Ovary (tissue), 7 donors: ENCODE measurements at regions not wholly inside any gene's neighbourhood (a gene's known extent, or its start where the extent isn't known, plus 50 kb on each side); places are given as distances from the start of the nearest gene placed in this dataset.

Experiments used
- DNase-seq, 5 donors: peaks; one replicate each; pipeline ENCODE4 v3.0.0-alpha.2; 2019 to 2020
- H3K27ac ChIP-seq, 2 donors: fragments of 200-600 bp; one replicate each; pipeline versions ENCODE4 v1.5.1 to v1.8.0; 2019 to 2022
- H3K27me3 ChIP-seq: fragments of 200-600 bp; one replicate; pipeline ENCODE4 v1.8.0; 2022
- H3K36me3 ChIP-seq: fragments of 200-600 bp; sonication (generic); one replicate; pipeline ENCODE4 v1.5.1; 2019
- H3K4me1 ChIP-seq: one replicate; pipeline ENCODE4 v1.8.1; 2013; ENCODE audit warnings: mild to moderate bottlenecking, moderate library complexity; ENCODE audit not compliant: insufficient read depth
- H3K4me3 ChIP-seq: fragments of 200-600 bp; sonication (generic); one replicate; pipeline ENCODE4 v1.5.1; 2017
- H3K9me3 ChIP-seq, 2 donors: fragments of 200-600 bp in 1 of 2; sonication (generic) in 1 of 2; one replicate each; pipeline versions ENCODE4 v1.5.1 to v1.8.1; 2013 to 2019; ENCODE audit warnings: mild to moderate bottlenecking in 1 of 2, moderate library complexity in 1 of 2
- EP300 ChIP-seq: sonication (generic); formaldehyde crosslinking; IDR thresholded peaks from one replicate; pipeline ENCODE4 v1.6.1; 2017; ENCODE audit warnings: antibody characterized with exemption
- POLR2A ChIP-seq: fragments of 450-650 bp; IDR thresholded peaks from one replicate; pipeline ENCODE4 v1.6.1; 2017; ENCODE audit warnings: antibody characterized with exemption, mild to moderate bottlenecking, moderate library complexity
- WGBS, 3 donors: extraction: QIAGEN DNeasy Blood & Tissue Kit in 1 of 3; methylation state at CpG; one replicate each; pipeline versions ENCODE4 v1.1.5 to v1.1.7; 2013 to 2017; 5-methylcytosine and 5-hydroxymethylcytosine counted together
- intact Hi-C, 4 donors: fragments of 100-400 bp; cut with DNase I; formaldehyde crosslinking; loops; one replicate each; pipeline versions ENCODE4 v1.11.0 to v1.15.1; 2022 to 2023
- TF ChIP-seq, protein P1 (sequence below), 3 donors: fragments of 450-650 bp in 2 of 3; fragments of 200-600 bp in 1 of 3; IDR thresholded peaks; one replicate each; pipeline versions ENCODE4 v1.5.1 to v1.8.0; 2016 to 2022; ENCODE audit warnings: antibody characterized with exemption in 3 of 3, mild to moderate bottlenecking in 1 of 3
- donor health status: DM: no; HTN: no; CAD: no; lungs with moderate emphysema.
- donor health status: DM: no; HTN: no; CAD: no.
- donor health status: Bipolar disorder and iron deficiency.
- donor health status: DM: no; HTN: no; CAD: no.
- donor health status: DM: yes; HTN: yes; CAD: no.

DNA sequence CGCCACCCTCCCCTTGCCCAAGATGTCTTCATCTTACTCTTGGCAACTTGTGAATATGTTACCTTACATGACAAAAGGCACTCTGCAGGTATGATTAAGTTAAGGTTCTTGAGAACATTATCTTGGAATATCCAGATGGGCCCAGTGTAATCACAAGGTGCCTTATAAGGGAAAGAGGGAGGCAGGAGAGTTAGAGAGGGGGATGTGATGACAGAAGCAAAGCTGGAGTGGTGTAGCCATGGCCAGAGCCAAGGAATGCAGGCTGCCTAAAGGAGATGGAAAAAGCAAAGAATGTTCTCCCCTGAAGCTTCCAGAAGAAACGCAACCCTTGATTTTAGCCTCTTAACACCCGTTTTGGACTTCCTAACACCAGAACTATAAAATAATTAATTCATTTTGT, 318.0 kb downstream of the C7orf25 start:
- H3K27me3 ChIP-seq: no peaks in the 10 kb centered on the region
- 88 to 98% (median 90%) methylated on average over 3 of the region's 3 CpGs for WGBS, 3 donors

DNA sequence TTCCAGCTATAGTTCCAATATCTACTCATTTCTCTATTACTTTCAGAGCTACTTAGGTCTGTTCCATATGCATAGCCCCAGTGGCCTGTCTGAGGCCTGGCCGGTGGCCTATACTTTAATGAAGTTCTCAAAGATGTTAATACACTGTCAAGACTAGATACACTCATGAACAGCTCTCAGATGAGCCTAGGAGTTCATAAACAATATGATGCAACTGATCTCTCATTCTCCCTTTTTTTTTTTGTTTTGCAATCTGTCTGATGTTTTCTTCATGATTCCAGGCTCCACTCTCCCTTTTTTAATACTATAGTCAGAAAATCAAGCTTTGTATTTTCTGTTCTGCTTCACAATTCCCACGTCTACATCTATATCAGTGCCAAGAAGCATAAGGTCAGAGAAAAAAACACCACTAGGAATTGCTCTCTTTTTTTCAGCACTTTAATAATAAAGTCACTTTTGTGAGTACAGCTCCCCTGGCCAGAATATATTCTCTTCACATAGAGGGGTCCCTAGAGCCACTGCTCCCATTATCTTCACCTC, 321.0 kb downstream of the C7orf25 start:
- H3K27me3 ChIP-seq: no peaks in the 10 kb centered on the region
- no peaks in the 10 kb centered on the region for H3K36me3 ChIP-seq
- no peak overlapping the region for H3K4me3 ChIP-seq
- 41 to 44% (median 43%) methylated on average over 2 of the region's 2 CpGs for WGBS, 3 donors
- no peak for DNase-seq
- intact Hi-C loops: no loop called here
- H3K27ac ChIP-seq: no peak overlapping the region
- no peaks in the 10 kb centered on the region for H3K9me3 ChIP-seq
- TF ChIP-seq, protein P1, sequence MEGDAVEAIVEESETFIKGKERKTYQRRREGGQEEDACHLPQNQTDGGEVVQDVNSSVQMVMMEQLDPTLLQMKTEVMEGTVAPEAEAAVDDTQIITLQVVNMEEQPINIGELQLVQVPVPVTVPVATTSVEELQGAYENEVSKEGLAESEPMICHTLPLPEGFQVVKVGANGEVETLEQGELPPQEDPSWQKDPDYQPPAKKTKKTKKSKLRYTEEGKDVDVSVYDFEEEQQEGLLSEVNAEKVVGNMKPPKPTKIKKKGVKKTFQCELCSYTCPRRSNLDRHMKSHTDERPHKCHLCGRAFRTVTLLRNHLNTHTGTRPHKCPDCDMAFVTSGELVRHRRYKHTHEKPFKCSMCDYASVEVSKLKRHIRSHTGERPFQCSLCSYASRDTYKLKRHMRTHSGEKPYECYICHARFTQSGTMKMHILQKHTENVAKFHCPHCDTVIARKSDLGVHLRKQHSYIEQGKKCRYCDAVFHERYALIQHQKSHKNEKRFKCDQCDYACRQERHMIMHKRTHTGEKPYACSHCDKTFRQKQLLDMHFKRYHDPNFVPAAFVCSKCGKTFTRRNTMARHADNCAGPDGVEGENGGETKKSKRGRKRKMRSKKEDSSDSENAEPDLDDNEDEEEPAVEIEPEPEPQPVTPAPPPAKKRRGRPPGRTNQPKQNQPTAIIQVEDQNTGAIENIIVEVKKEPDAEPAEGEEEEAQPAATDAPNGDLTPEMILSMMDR (IDR thresholded peaks at IDR 0.05): no peak
- TF ChIP-seq EP300 (no peak), POLR2A (no peak)
- no peaks in the 10 kb centered on the region for H3K4me1 ChIP-seq

More for the DNA sequence above, 318.0 kb downstream of the C7orf25 start:
- no peaks in the 10 kb centered on the region for H3K4me1 ChIP-seq
- intact Hi-C loops: no loop called here
- TF ChIP-seq EP300 (no peak), POLR2A (no peak)
- TF ChIP-seq, protein P1 (IDR thresholded peaks at IDR 0.05): no peak
- no peak for DNase-seq
- no peaks in the 10 kb centered on the region for H3K36me3 ChIP-seq
- H3K4me3 ChIP-seq: no peak overlapping the region
- H3K9me3 ChIP-seq: no peaks in the 10 kb centered on the region
- no peak overlapping the region for H3K27ac ChIP-seq

GRCh38 chr7:42588876-42589275, 323.0 kb downstream of the C7orf25 start:
- TF ChIP-seq POLR2A (no peak), EP300 (no peak)
- TF ChIP-seq, protein P1 (IDR thresholded peaks at IDR 0.05): no peak
- Histone ChIP-seq H3K9me3 (no peaks in the 10 kb centered on the region), H3K4me3 (no peak overlapping the region), H3K36me3 (no peaks in the 10 kb centered on the region), H3K27ac (no peak overlapping the region), H3K27me3 (no peaks in the 10 kb centered on the region), H3K4me1 (no peaks in the 10 kb centered on the region)
- no peak for DNase-seq
- intact Hi-C loops: no loop called here

DNA sequence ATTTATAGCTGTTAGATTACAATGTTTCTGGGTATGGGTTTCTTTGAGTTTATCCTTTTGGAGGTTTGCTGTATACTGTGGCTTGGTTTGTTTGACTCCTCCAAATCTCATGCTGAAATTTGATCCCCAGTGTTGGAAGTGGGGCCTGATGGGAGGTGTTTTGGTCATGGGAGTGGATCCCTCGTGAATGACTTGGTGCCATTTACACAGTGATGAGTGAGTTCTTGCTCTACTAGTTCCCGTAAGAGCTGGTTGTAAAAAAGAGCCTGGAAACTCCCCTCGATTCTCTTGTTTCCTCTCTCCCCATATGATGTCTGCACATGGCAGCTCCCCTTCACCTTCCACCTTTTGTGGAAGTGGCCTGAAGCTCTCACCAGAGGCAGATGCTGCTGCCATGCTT, 324.1 kb downstream of the C7orf25 start:
- intact Hi-C loops: no loop called here
- Histone ChIP-seq H3K4me1 (no peaks in the 10 kb centered on the region), H3K36me3 (no peaks in the 10 kb centered on the region), H3K9me3 (no peaks in the 10 kb centered on the region), H3K27ac (no peak overlapping the region), H3K4me3 (no peak overlapping the region), H3K27me3 (no peaks in the 10 kb centered on the region)
- DNase-seq: no peak
- 64 to 73% (median 67%) methylated on average over 3 of the region's 3 CpGs for WGBS, 3 donors
- TF ChIP-seq POLR2A (no peak), EP300 (no peak)
- TF ChIP-seq, protein P1 (IDR thresholded peaks at IDR 0.05): no peak

DNA sequence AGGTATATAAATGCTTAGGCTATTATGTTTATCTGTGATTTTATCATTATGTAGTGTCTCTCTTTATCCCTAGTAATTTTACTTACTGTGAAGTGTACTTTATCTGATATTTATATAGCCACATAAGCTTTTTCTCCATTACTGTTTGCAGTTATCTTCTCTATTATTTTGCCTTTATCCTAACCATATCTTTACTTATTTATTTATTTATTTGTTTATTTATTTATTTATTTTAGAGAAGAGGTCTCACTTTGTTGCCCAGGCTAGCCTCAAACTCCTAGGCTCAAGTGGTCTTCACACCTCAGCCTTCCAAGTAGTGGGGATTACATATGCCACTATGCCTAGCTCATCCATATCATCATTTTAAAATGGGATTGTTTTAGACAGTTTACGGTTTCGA, 331.8 kb downstream of the C7orf25 start:
- DNase-seq: no peak
- Histone ChIP-seq H3K9me3 (no peaks in the 10 kb centered on the region), H3K36me3 (no peaks in the 10 kb centered on the region), H3K27me3 (no peaks in the 10 kb centered on the region), H3K4me3 (no peak overlapping the region), H3K27ac (no peak overlapping the region), H3K4me1 (no peaks in the 10 kb centered on the region)
- TF ChIP-seq POLR2A: no peak
- no peak for TF ChIP-seq EP300
- TF ChIP-seq, protein P1 (IDR thresholded peaks at IDR 0.05): no peak
- intact Hi-C loops: no loop called here
- 96 to 99% (median 97%) methylated on average over 2 of the region's 2 CpGs for WGBS, 3 donors
